Gastroesophageal sphincter (tissue), 4 donors: ENCODE measurements at regions not wholly inside any gene's neighbourhood (a gene's known extent, or its start where the extent isn't known, plus 50 kb on each side); places are given as distances from the start of the nearest gene placed in this dataset.

Source experiments
- ATAC-seq: fragments of 150-250 bp; one replicate; pipeline ENCODE4 v1.9.1; 2016; ENCODE audit warnings: mild to moderate bottlenecking, moderate library complexity
- H3K27ac ChIP-seq, 4 donors: fragments of 200-600 bp; sonication (generic) in 3 of 4; 1 replicate in 3 of 4; 2 replicates in 1 of 4; pipeline ENCODE4 v1.5.1; 2016 to 2019
- H3K27me3 ChIP-seq: fragments of 200-600 bp; sonication (generic); one replicate; pipeline ENCODE4 v1.5.1; 2019
- H3K36me3 ChIP-seq, 2 donors: fragments of 200-600 bp; sonication (generic); one replicate each; pipeline ENCODE4 v1.5.1; 2019; ENCODE audit warnings: control low read depth in 1 of 2
- H3K4me1 ChIP-seq, 3 donors: fragments of 200-600 bp; sonication (generic); 1 replicate in 2 of 3; 2 replicates in 1 of 3; pipeline ENCODE4 v1.5.1; 2016 to 2019; ENCODE audit warnings: control low read depth in 2 of 3
- H3K4me3 ChIP-seq, 2 donors: fragments of 200-600 bp; sonication (generic); one replicate each; pipeline ENCODE4 v1.5.1; 2019; ENCODE audit warnings: mild to moderate bottlenecking in 1 of 2, moderate library complexity in 1 of 2
- H3K9me3 ChIP-seq, 3 donors: fragments of 200-600 bp; sonication (generic); one replicate each; pipeline ENCODE4 v1.5.1; 2017 to 2019; ENCODE audit warnings: control low read depth in 2 of 3
- EP300 ChIP-seq: sonication (generic); formaldehyde crosslinking; IDR thresholded peaks from one replicate; pipeline ENCODE4 v1.6.1; 2017; ENCODE audit warnings: antibody characterized with exemption, mild to moderate bottlenecking
- POLR2A ChIP-seq, 2 donors: fragments of 450-650 bp; IDR thresholded peaks; one replicate each; pipeline ENCODE4 v1.6.1; 2017; ENCODE audit warnings: antibody characterized with exemption in 2 of 2, mild to moderate bottlenecking in 2 of 2, moderate library complexity in 1 of 2
- POLR2AphosphoS5 ChIP-seq: sonication (generic); formaldehyde crosslinking; IDR thresholded peaks from one replicate; pipeline ENCODE4 v1.6.1; 2017; ENCODE audit warnings: antibody characterized with exemption
- WGBS, 2 donors: methylation state at CpG; one replicate each; pipeline ENCODE4 v1.1.5; 2018; ENCODE audit warnings: low coverage in 1 of 2; 5-methylcytosine and 5-hydroxymethylcytosine counted together
- TF ChIP-seq, protein P1 (sequence below), 4 experiments: fragments of 200-600 bp in 2 of 4; fragments of 450-650 bp in 2 of 4; sonication (generic) in 1 of 4; IDR thresholded peaks; one replicate each; pipeline ENCODE4 v1.5.1; 2017 to 2019; ENCODE audit warnings: antibody characterized with exemption in 4 of 4, mild to moderate bottlenecking in 2 of 4, moderate library complexity in 2 of 4

DNA sequence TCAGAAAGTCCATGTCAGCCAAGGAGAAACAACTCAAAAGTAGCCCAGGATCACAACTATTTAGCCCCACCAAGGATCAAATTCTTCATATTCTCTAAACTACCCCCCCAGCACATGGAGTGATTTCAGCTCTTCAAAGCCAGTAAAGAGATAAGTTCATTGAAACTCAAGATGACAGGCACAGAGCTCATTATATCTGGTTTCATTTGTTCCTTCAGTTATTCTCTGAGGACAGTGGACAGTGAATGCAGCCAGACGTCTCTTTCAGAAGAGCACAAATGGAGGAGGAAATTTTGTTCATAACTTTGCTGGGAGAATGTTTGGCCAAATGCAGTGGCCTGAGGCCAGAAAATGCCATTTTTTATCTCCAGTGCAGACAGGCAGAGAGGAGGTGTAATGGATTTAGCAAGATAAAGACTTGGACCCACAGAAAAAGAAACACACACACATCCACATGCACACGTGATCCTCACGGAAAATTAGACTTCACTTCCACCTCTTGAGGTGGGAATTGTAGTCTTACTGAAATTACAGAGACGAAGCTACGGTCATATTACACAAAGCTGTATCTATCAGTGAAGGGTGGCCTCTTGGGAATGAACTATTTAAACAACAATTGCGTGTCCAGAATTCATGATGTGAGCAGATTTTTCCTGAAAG, 64.6 kb downstream of the HES1 start:
- no peak overlapping the region for H3K4me3 ChIP-seq
- no peak overlapping the region for H3K27ac ChIP-seq
- TF ChIP-seq EP300 (no peak), POLR2AphosphoS5 (no peak), POLR2A (IDR thresholded peaks at IDR 0.05) (no peak)
- TF ChIP-seq, protein P1, sequence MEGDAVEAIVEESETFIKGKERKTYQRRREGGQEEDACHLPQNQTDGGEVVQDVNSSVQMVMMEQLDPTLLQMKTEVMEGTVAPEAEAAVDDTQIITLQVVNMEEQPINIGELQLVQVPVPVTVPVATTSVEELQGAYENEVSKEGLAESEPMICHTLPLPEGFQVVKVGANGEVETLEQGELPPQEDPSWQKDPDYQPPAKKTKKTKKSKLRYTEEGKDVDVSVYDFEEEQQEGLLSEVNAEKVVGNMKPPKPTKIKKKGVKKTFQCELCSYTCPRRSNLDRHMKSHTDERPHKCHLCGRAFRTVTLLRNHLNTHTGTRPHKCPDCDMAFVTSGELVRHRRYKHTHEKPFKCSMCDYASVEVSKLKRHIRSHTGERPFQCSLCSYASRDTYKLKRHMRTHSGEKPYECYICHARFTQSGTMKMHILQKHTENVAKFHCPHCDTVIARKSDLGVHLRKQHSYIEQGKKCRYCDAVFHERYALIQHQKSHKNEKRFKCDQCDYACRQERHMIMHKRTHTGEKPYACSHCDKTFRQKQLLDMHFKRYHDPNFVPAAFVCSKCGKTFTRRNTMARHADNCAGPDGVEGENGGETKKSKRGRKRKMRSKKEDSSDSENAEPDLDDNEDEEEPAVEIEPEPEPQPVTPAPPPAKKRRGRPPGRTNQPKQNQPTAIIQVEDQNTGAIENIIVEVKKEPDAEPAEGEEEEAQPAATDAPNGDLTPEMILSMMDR (IDR thresholded peaks at IDR 0.05), result no peak
- H3K4me1 ChIP-seq, result peaks cover 0 to 6% (median 0%) of the 10 kb centered on the region in 3 donors
- 64 to 68% methylated on average over 6 of the region's 6 CpGs for WGBS, 2 donors
- no peaks in the 10 kb centered on the region for H3K36me3 ChIP-seq
- H3K9me3 ChIP-seq, result no peaks in the 10 kb centered on the region
- no peak for ATAC-seq
- peaks cover 22% of the 10 kb centered on the region for H3K27me3 ChIP-seq

DNA sequence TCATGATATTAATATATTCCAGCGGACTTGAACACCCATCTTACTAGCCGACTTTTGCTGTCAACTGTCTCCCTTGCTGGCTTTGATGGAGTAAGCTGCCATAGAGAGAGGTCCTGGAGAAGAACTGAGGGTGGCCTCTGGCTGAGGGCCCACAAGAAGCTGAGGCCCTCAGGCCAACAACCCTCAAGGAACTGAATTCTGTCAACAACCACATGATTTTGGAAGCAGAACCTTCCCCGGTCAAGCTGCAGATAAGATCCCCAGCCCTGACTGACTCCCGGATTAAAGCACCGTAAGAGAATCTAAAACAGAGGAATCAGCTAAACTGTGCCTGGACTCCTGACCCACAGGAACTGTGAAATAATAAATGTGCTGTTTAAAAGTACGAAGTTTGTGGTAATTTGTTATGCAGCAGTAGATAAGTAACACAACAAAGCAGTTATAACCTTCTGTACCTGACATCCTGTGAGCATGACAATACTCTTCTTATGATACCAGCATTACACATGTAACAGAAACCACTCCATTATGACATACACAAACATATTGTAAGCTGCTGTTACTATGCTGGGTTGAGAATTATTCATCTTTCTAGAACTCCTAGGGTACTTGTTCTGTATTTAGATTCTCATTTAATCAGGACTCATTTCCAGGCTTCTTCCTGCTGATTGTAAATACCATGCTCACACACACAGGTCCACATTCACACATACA, 66.2 kb downstream of the HES1 start:
- ATAC-seq, result no peak
- H3K4me1 ChIP-seq, result peaks cover 0 to 19% (median 0%) of the 10 kb centered on the region in 3 donors
- WGBS, 2 donors, result 87 to 96% methylated on average over 4 of the region's 6 CpGs
- H3K27me3 ChIP-seq, result peaks cover 22% of the 10 kb centered on the region
- no peak overlapping the region for H3K4me3 ChIP-seq
- H3K9me3 ChIP-seq, result no peaks in the 10 kb centered on the region
- H3K27ac ChIP-seq, result no peak overlapping the region
- H3K36me3 ChIP-seq, result no peaks in the 10 kb centered on the region
- TF ChIP-seq, protein P1 (IDR thresholded peaks at IDR 0.05), result no peak
- TF ChIP-seq POLR2AphosphoS5 (no peak), POLR2A (IDR thresholded peaks at IDR 0.05) (no peak), EP300 (no peak)

DNA sequence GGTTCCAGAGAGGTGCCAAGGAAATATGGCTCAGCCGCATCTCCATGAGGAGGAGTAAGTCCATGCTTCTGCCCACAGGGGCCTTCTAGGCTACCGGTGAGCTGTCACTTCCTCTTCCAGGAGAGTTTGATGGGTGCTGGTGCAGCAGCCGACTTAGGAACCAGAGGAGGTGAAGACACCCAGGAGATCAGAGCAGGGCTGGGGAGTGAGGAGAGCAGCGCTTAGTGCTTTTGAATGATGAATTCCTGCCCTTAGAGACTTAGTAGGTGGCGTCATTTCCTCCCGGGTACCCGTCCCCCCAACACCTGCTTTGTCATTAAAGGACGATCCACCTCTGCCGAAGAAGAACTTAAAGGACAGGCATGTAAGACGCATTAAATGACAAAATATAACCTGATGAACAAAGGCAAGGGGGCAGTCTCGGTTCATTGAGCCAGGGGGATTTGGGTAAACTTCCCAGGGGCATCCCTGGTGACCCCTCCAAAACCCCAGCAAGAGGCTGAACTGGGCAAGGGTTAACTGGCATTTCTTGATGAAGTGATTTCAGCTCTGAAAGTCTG, 67.6 kb downstream of the HES1 start:
- Histone ChIP-seq H3K4me3 (peak overlapping the region in 1 of 2 donors; percentile 41), H3K27ac (no peak overlapping the region), H3K36me3 (no peaks in the 10 kb centered on the region), H3K27me3 (peaks cover 22% of the 10 kb centered on the region), H3K9me3 (no peaks in the 10 kb centered on the region), H3K4me1 (peaks cover 0 to 19% (median 0%) of the 10 kb centered on the region in 3 donors)
- 83% methylated on average over 1 of the region's 11 CpGs; no CpG with 5 or more reads in 1 of the 2 donors for WGBS, 2 donors
- no peak for ATAC-seq
- TF ChIP-seq EP300 (no peak), POLR2A (IDR thresholded peaks at IDR 0.05) (no peak), POLR2AphosphoS5 (no peak)
- TF ChIP-seq, protein P1 (IDR thresholded peaks at IDR 0.05), result no peak

DNA sequence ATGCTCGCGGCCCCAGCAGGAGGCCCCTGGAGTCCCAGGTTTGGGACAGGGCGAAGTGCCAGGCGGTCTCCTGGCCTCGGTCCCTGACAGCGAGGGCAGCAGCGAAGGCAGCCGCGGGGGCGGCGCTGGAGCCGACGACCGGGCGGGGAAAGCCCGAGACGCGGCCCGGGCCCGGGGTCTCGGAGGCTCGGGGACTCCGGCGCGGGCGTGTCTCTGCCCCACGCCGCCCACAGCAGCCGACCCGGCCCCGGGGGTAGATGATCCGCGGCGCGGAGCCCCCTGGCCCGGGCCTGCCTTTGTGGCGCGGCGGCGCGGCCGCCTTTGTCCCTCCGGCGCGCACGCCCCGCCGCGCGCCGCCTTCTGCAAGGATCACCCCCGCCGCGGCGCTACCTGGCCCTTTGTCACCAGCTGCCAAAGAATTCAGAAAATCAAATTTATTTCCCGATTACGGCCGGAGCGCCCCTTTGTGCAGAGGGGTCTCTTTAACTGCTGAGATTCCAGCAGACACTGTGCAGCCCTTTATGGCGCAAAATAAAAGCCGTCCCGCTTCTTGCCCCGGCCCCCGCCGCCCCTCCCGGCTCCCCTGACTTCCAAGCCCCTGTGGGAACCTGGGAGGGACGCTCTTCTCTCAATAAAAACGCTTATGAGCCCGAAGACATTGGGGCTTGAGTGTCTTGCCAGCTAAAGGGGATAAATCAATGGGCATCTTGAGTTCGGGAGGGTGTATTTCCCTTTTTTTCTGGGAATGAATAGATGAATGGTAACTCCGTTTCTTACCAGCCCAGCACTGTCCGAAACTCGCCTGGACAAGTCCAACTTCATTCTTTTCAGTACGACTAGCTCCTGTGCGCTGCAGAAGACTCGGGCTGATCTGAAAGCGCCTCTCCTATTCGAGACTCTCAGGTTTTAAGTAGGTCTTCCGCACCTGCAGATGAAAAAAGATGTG, 68.4 kb downstream of the HES1 start:
- no peak for ATAC-seq
- 41 to 56% methylated on average over 22 to 26 of the region's 79 CpGs for WGBS, 2 donors
- Histone ChIP-seq H3K4me3 (peak overlapping the region in 1 of 2 donors; percentile 41), H3K27me3 (peaks cover 22% of the 10 kb centered on the region), H3K36me3 (no peaks in the 10 kb centered on the region), H3K27ac (no peak overlapping the region), H3K9me3 (no peaks in the 10 kb centered on the region), H3K4me1 (peaks cover 0 to 19% (median 0%) of the 10 kb centered on the region in 3 donors)
- TF ChIP-seq, protein P1 (IDR thresholded peaks at IDR 0.05), result no peak
- TF ChIP-seq POLR2AphosphoS5 (no peak), EP300 (no peak), POLR2A (IDR thresholded peaks at IDR 0.05) (no peak)
